ENCODE measurements at regions not wholly inside any gene's neighbourhood (a gene's known extent, or its start where the extent isn't known, plus 50 kb on each side); places are given as distances from the start of the nearest gene placed in this dataset.

DNA sequence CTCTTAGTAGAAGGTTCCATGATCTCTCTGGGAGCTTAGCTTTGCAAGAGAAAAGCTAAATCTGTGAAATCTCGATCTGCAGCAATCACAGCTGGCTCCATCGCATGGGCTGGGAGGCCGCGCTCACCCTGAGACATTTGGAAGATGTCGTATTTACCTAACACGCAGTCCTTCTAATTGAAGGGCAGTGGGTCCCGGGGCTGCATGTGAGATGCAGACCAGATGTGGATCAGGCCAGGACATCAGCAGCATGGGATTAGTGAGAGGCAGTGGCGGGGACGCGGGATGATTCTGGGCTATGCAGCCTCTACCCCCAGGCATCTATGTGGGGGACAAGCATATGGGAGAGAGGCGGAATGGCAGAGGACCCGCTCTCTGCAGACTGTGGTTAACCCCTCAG, 312.4 kb upstream of the RTL1 start:
- no peak for DNase-seq (ENCODE audit: low spot score)

DNA sequence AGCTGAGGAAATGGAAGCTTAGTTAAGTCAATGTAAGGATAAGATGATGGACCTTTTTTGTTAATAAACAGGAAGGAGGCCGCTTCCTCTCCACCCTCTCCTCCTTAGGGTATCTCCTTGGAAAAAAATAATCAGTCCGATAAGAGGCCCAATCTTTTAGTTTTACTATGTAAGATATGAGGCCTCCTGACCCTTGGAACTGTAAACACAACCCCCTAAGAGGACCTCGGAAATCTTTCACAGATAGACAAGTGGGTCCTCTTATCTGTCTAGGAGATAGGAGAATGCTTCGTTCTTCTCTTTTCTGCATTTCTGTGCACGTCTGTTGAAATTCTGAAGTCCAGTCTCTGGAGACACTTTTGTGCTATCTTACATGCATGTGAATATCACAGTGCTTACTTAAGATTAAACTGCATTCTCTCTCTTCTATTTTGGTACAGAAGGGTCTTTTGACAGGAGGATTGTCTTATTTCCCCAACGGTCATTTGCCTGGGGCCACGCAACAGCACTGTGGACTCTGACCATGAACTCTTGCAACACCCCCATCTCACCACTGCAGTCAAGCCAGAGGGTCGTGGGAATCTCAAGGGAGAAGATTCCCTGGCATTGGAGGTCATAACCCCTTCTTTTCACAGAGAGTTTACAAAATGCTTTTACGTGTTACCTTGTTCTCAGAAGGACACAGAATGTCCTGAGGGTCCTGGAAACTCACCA, 313.0 kb upstream of the RTL1 start:
- DNase-seq (ENCODE audit: low spot score), result no peak

- no peak for DNase-seq (ENCODE audit: low spot score)
Measured at GRCh38 chr14:101217080-101217463, 313.6 kb upstream of the RTL1 start.

DNA sequence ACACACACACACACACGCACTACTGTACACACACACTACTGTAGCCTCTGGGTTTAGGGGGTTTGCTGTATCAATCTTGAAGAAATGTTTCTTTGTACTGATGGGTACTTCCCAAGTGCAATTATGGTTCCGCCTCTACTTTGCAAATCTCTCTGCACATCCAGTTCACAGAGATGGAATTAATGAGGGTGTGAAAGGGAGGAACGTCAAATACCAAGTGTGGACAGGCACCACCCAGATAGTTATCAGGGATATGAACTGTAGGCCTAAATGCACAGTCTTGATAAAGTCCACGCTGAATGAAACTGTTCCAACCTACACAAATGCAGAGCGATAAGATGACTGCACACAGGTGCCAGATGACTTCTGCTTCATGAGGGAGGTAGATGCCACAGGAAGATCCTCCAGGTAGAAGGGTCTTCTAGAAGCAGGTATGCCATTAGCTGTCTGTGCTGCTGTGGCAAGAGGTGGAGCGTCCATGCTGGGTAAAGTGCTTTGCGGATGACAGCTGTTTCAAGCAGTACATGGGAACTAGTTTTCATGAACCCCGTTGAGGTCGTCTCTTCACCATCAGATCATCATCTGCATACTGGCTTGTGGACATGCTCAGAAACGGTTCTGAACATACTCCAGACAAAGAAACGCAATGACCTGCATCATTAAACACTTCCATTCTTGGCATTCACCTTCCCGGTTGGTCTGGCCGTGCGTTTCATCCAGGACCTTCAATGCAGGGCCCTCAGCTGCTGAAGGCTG, 314.3 kb upstream of the RTL1 start:
- no peak for DNase-seq (ENCODE audit: low spot score)

- DNase-seq (ENCODE audit: low spot score), result no peak
Measured at GRCh38 chr14:101219896-101220703, 316.6 kb upstream of the RTL1 start.

DNA sequence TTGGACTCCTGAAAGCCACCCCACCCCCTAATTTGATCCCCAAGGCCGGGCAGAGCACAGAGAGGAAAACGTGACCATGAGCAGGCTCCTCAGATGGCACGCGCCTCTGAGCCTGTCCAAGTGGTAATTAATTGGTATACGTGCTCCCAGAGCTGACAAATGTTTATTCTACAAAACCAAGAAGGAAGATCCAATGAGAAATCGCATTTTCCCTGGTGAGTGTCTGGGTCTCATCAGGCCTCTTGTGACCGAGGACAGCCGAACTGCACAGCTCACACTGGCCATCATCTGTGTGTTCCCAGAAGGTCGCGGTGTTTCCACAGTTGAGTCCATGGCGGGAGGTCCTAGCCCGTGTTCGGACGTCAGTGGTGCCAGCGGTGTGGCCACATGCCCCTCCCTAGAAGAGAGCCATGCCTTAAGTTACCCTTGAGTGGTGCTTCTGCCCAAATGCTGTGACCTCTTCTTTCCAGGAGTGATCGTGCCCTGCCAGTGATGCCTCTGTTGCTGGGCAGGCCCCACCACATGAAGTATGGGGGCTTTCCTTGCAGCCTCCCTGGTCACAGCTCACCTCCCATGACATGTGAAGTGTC, 317.5 kb upstream of the RTL1 start:
- DNase-seq (ENCODE audit: low spot score), result no peak

GRCh38 chr14:101221549-101222160, 318.1 kb upstream of the RTL1 start:
- no peak for DNase-seq (ENCODE audit: low spot score)

GRCh38 chr14:101222362-101223070, 319.0 kb upstream of the RTL1 start:
- DNase-seq (ENCODE audit: low spot score), result no peak

DNA sequence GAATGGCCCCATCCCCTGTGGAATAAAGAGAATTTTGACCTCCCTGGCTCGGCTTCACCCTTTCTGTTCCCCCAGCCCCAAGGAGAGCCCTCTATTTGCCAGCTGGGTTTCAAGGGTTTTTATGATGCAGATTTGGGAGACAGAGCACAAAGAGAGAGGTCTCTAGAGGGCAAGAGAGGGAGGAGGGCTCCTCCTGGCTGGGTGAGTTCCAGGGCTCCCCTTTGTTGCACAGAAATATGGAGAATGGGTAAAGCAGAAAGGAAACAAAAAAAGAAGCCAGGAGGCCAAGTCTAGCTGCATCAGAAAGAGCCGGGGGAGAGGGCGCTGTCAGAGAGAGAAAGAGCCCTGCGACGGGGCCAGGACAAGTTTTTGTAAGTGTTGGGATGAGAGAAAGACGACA, 319.6 kb upstream of the RTL1 start:
- DNase-seq (ENCODE audit: low spot score), result no peak

DNA sequence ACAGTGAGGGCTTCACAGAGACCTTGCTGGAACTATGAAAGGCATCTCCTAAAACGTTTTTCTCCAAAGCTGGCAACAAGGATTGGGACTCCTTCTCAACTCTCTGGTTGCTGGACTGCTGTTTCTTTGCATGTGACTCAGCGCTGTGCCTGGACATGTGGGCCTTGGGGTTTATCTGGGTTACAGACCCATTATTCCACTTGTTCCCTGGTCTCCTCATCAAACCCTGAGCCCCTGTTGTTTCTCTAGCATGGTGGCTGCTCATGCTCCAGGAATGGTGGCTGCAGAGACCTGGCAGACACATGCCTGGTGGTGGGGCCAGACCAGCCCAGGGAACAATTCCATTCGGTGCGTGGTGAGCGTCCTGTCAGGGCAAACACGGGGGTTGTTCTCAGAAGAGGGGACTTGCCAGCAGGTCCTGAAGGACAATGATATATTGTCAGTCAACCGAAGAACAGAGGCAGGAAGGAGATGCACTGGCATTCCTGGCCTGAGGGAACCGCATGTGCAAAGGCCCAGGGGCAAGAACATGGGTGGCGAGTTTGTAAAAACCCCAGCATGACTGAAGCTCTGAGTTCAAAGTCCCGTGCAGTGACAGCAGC, 320.1 kb upstream of the RTL1 start:
- DNase-seq (ENCODE audit: low spot score), result no peak

DNA sequence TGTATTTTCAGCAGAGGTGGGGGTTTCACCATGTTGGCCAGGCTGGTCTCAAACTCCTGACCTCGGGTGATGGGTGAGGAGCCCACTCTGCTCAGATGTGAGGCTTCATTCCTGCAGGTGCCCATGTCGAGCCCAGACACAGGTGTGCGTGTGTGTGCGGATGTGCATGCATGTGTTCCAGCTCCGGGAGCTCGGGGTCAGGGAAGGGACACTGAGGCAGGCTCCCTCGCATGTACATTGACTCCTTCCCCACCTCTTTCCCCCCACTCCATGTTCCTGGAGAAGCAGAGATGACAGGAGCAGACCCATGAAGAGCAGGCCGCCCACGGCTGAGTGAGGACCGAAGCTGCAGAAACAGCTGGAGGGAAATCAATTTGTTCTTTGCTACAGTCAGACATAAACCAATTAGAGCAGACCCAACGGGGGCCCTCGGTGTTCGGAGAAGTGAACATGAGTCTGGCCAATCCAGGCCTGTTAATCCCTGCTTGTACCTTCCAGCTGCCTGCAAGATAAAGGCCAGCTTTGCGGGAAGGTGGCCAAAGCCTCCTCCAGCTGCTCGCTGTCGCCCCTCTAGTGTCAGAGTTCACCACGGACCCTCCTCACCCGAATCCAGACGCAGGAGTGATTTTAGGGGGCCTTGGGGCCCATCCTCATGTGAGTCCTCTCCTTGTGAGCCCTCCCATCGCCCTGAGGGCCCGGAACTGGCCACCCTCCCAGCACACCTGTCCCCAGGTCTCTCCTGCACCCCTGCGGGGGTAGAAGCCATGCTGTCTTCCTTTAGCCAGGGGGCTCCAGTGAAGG, 321.0 kb upstream of the RTL1 start:
- DNase-seq (ENCODE audit: low spot score), result no peak

- DNase-seq (ENCODE audit: low spot score), result no peak
Measured at GRCh38 chr14:101225157-101226152, 321.9 kb upstream of the RTL1 start.

GRCh38 chr14:101226265-101226602, 322.7 kb upstream of the RTL1 start:
- DNase-seq (ENCODE audit: low spot score), result no peak

DNA sequence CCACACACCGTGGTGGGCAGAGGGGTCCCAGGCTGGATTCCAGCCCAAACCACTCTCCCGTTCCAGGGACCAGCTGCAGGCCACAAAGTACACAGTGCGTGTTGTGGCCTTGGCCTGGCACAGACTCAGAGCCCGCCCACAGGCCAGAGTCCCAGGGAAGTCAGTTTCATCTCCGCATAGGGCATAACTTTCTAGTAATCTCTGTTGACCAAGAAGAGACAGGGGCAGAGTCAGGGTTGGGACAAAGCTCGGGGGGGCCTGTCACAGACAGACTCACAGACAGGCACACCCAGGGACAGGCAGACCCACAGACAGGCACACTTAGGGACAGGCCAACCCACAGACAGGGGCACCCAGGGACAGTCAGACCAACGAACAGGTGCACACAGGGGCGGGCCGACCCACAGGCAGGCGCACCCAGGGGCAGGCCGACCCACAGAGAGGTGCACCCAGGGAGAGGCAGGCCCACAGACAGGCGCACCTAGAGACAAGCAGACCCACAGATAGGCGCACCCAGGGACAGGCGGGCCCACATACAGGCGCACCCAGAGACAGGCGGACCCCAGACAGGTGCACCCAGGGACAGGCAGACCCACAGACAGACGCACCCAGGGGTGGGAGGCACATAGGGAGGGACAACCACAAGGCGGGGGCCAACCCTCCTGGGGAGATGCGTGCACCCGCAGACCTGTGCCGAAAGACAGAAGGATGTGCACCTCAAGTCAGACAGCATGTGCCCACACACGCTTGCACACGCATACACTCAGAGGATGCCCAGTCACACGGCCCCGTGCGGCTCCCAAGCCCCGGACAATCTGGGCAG, 323.3 kb upstream of the RTL1 start:
- DNase-seq (ENCODE audit: low spot score), result no peak

DNA sequence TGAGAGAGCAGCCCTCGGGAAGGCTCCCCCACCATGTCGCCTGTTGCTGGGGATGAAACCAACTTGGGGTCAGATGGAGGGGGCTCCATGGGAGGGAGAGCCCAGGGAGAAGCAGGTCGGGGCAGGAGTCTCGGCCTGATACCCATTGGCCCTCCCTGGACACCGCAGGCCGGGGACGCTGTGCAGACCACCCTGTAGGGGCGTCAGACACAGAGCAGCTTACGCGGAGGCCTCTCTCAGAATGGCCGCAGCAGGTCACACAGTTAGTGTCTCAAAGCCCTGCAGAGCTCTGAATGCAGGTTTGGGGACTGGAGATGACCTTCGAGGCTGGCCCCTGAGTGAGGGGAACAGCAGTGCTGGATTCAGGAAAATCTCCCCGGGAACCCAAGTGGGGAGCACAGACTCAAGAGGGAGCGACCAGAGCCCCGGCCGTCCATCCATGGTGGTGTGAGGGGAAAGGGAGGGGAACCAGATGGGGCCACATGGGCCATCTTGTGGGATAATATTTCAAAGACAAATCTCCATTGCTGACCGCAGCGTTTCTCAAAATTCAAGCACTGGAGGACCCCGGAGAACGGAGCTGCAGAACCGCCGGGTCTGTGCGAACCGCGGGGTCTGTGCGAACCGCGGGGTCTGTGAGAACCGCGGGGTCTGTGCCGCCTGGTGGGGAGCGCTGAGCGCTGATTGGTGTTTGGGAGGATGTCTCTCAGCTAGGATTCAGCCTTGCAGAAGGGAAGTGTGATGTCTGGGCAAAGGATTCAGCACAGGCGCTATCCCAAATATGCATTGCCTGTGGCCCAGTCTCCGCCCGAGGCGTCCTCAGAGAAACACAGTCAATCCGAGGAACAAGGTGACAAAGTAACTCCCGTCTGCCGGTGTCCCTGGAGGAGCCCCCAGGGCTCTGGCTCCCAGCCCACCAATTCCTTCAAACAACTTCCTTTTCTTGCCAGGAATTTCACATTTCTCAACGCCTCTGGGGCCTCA, 324.4 kb upstream of the RTL1 start:
- no peak for DNase-seq (ENCODE audit: low spot score)

DNA sequence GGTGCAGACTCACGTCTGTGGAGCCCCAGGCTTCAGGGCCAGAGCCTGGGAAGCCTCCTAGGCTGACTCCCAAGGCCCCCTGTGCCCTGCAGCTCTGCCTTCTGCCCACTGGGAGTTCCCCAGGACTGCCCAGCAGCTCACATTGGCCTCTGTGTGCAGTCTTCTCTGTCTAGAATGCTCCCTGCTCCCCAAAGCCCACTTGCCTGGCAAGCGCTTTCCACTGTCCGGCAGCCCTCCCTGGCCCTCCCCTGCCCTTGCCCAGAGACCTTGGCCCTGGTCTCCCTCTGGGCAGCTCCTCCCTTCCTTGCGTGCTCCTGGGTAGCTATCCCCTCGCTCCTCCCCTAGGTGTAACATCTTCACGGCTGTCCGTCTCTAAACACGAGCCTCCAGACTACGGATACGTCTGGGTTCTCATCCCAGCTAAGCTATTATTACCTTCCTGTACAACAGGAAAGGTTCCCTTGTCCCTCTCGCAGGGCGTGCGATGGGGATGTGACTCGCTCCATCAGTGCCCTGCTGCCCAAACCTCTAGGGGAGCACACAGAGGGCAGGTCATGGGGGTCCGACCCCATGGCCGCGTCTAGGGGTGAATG, 325.5 kb upstream of the RTL1 start:
- DNase-seq (ENCODE audit: low spot score), result no peak

- DNase-seq (ENCODE audit: low spot score), result no peak
Measured at GRCh38 chr14:101229666-101230065, 326.1 kb upstream of the RTL1 start.
